Right atrium auricular region (tissue), 2 donors: ENCODE measurements at regions not wholly inside any gene's neighbourhood (a gene's known extent, or its start where the extent isn't known, plus 50 kb on each side); places are given as distances from the start of the nearest gene placed in this dataset.

Experiments
- DNase-seq: peaks from one replicate; pipeline ENCODE4 v3.0.0-alpha.2; 2019; ENCODE audit warnings: low spot score
- H3K27ac ChIP-seq, 2 donors: fragments of 200-600 bp; sonication (generic); 1 replicate in 1 of 2; 2 replicates in 1 of 2; pipeline ENCODE4 v1.5.1; 2016 to 2019
- H3K27me3 ChIP-seq, 2 donors: fragments of 200-600 bp; sonication (generic); one replicate each; pipeline versions ENCODE4 v1.5.1 to v1.6.0; 2017 to 2019
- H3K36me3 ChIP-seq: fragments of 200-600 bp; sonication (generic); one replicate; pipeline ENCODE4 v1.5.1; 2016
- H3K4me1 ChIP-seq, 2 donors: fragments of 200-600 bp; sonication (generic); one replicate each; pipeline versions ENCODE4 v1.5.1 to v1.6.0; 2017 to 2019
- H3K4me3 ChIP-seq, 2 donors: fragments of 200-600 bp; sonication (generic); 1 replicate in 1 of 2; 2 replicates in 1 of 2; pipeline ENCODE4 v1.5.1; 2017 to 2019; ENCODE audit warnings: mild to moderate bottlenecking in 1 of 2, moderate library complexity in 1 of 2
- H3K9me3 ChIP-seq, 2 donors: fragments of 200-600 bp; sonication (generic); one replicate each; pipeline ENCODE4 v1.5.1; 2019
- CTCF ChIP-seq, 2 donors: fragments of 200-600 bp; sonication (generic); IDR thresholded peaks; one replicate each; pipeline ENCODE4 v1.5.1; 2019; ENCODE audit warnings: antibody characterized with exemption in 2 of 2

GRCh38 chr5:25427240-25427639 lies 782.5 kb upstream of the CDH10 start:
- H3K9me3 ChIP-seq = no peaks in the 10 kb centered on the region
- no peaks in the 10 kb centered on the region for H3K36me3 ChIP-seq
- DNase-seq = no peak
- no peaks in the 10 kb centered on the region for H3K27me3 ChIP-seq
- H3K27ac ChIP-seq = no peak overlapping the region
- H3K4me1 ChIP-seq = no peaks in the 10 kb centered on the region
- no peak overlapping the region for H3K4me3 ChIP-seq
- TF ChIP-seq CTCF (IDR thresholded peaks at IDR 0.05) = no peak

- TF ChIP-seq CTCF (IDR thresholded peaks at IDR 0.05) = no peak
Measured at GRCh38 chr5:25423271-25423670, 778.5 kb upstream of the CDH10 start.

GRCh38 chr5:25419684-25420083 lies 774.9 kb upstream of the CDH10 start:
- no peak for TF ChIP-seq CTCF (IDR thresholded peaks at IDR 0.05)

More at GRCh38 chr5:25423271-25423670, 778.5 kb upstream of the CDH10 start:
- Histone ChIP-seq H3K9me3 (no peaks in the 10 kb centered on the region), H3K27me3 (no peaks in the 10 kb centered on the region), H3K4me1 (no peaks in the 10 kb centered on the region), H3K27ac (no peak overlapping the region), H3K36me3 (no peaks in the 10 kb centered on the region), H3K4me3 (no peak overlapping the region)
- DNase-seq = no peak

GRCh38 chr5:25418978-25419377 lies 774.2 kb upstream of the CDH10 start:
- H3K4me3 ChIP-seq = no peak overlapping the region
- TF ChIP-seq CTCF (IDR thresholded peaks at IDR 0.05) = no peak
- no peaks in the 10 kb centered on the region for H3K4me1 ChIP-seq

More at GRCh38 chr5:25419684-25420083, 774.9 kb upstream of the CDH10 start:
- Histone ChIP-seq H3K36me3 (no peaks in the 10 kb centered on the region), H3K4me3 (no peak overlapping the region), H3K4me1 (no peaks in the 10 kb centered on the region), H3K9me3 (no peaks in the 10 kb centered on the region), H3K27ac (no peak overlapping the region), H3K27me3 (no peaks in the 10 kb centered on the region)
- DNase-seq = no peak

GRCh38 chr5:25418319-25418859 lies 773.6 kb upstream of the CDH10 start:
- Histone ChIP-seq H3K4me1 (no peaks in the 10 kb centered on the region), H3K36me3 (no peaks in the 10 kb centered on the region), H3K9me3 (no peaks in the 10 kb centered on the region), H3K27me3 (no peaks in the 10 kb centered on the region), H3K4me3 (no peak overlapping the region), H3K27ac (no peak overlapping the region)
- no peak for DNase-seq
- no peak for TF ChIP-seq CTCF (IDR thresholded peaks at IDR 0.05)

More at GRCh38 chr5:25418978-25419377, 774.2 kb upstream of the CDH10 start:
- H3K27me3 ChIP-seq = no peaks in the 10 kb centered on the region
- no peaks in the 10 kb centered on the region for H3K36me3 ChIP-seq
- H3K27ac ChIP-seq = no peak overlapping the region
- no peak for DNase-seq
- no peaks in the 10 kb centered on the region for H3K9me3 ChIP-seq

- Histone ChIP-seq H3K27ac (no peak overlapping the region), H3K4me3 (no peak overlapping the region), H3K9me3 (no peaks in the 10 kb centered on the region), H3K4me1 (no peaks in the 10 kb centered on the region), H3K36me3 (no peaks in the 10 kb centered on the region), H3K27me3 (no peaks in the 10 kb centered on the region)
- DNase-seq = no peak
- no peak for TF ChIP-seq CTCF (IDR thresholded peaks at IDR 0.05)
Measured at GRCh38 chr5:25416960-25417359, 772.2 kb upstream of the CDH10 start.
